ENCODE measurements at regions not wholly inside any gene's neighbourhood (a gene's known extent, or its start where the extent isn't known, plus 50 kb on each side); places are given as distances from the start of the nearest gene placed in this dataset.
"Not testable (repeated sequence)": the region's sequence is repeated elsewhere in the genome, so short reads cannot be mapped to it uniquely, and the experiment has no call there.

GRCh38 chr10:106033065-106033464, 1131.4 kb downstream of the SORCS1 start:
- DNase-seq (ENCODE audit: insufficient read length, low spot score) (no peak), FAIRE-seq (no peak)
- TF ChIP-seq CTCF (IDR thresholded peaks at IDR 0.05; ENCODE audit: insufficient read depth, missing control alignments), result no peak

- DNase-seq (ENCODE audit: insufficient read length, low spot score), result no peak
- TF ChIP-seq CTCF (IDR thresholded peaks at IDR 0.05; ENCODE audit: insufficient read depth, missing control alignments), result no peak
These were observed 1132.0 kb downstream of the SORCS1 start for GRCh38 chr10:106032450-106033002.

GRCh38 chr10:106027240-106027639, 1137.3 kb downstream of the SORCS1 start:
- no peak for FAIRE-seq
- no peak for DNase-seq (ENCODE audit: insufficient read length, low spot score)
- no peak for TF ChIP-seq CTCF (IDR thresholded peaks at IDR 0.05; ENCODE audit: insufficient read depth, missing control alignments)

More at GRCh38 chr10:106032450-106033002, 1132.0 kb downstream of the SORCS1 start:
- no peak for FAIRE-seq

- TF ChIP-seq CTCF (IDR thresholded peaks at IDR 0.05; ENCODE audit: insufficient read depth, missing control alignments), result no peak
- DNase-seq (ENCODE audit: insufficient read length, low spot score), result no peak
- FAIRE-seq, result no peak
These were observed 1139.2 kb downstream of the SORCS1 start for GRCh38 chr10:106025208-106025811.

- no peak for FAIRE-seq
- DNase-seq (ENCODE audit: insufficient read length, low spot score), result no peak
These were observed 1141.2 kb downstream of the SORCS1 start for GRCh38 chr10:106023329-106023728.

GRCh38 chr10:106019559-106019958, 1144.9 kb downstream of the SORCS1 start:
- FAIRE-seq; DNase-seq (ENCODE audit: insufficient read length, low spot score): not testable (repeated sequence)

More at GRCh38 chr10:106023329-106023728, 1141.2 kb downstream of the SORCS1 start:
- TF ChIP-seq CTCF (IDR thresholded peaks at IDR 0.05; ENCODE audit: insufficient read depth, missing control alignments), result no peak

GRCh38 chr10:106015369-106016199, 1148.9 kb downstream of the SORCS1 start:
- DNase-seq (ENCODE audit: insufficient read length, low spot score); FAIRE-seq: not testable (repeated sequence)

- TF ChIP-seq CTCF (IDR thresholded peaks at IDR 0.05; ENCODE audit: insufficient read depth, missing control alignments), result no peak
- FAIRE-seq, result no peak
- DNase-seq (ENCODE audit: insufficient read length, low spot score), result no peak
These were observed 1153.3 kb downstream of the SORCS1 start for GRCh38 chr10:106011250-106011649.
